HepG2 (cell line): ENCODE measurements at regions not wholly inside any gene's neighbourhood (a gene's known extent, or its start where the extent isn't known, plus 50 kb on each side); places are given as distances from the start of the nearest gene placed in this dataset.

Source experiments
- ATAC-seq: fragments of 200-7000 bp; cut with Tn5 transposase; 3 replicates; pipeline ENCODE4 v1.9.1; 2020; ENCODE audit warnings: mild to moderate bottlenecking, moderate library complexity
- BruUV-seq: library from RNA; stranded (reverse); fragments of 400-500 nt; replicated peaks from 2 replicates; lab custom pipeline; 2021; lab: Mats Ljungman, UMichigan
- CTCF ChIA-PET: fragments of 300-600 bp; formaldehyde crosslinking; extraction: SDS; loops from one replicate; lab custom pipeline; 2021; ENCODE audit warnings: low total read pairs, inconsistent platforms, low intra/inter-chr PET ratio; lab: Yijun Ruan, JAX
- POLR2A ChIA-PET: fragments of 350-600 bp; sonication (Branson Sonifier 250); formaldehyde crosslinking; loops from one replicate; lab custom pipeline; 2020; ENCODE audit warnings: antibody characterized with exemption, inconsistent platforms; lab: Yijun Ruan, JAX
- DNase-seq: peaks from one replicate; pipeline ENCODE4 v3.0.0-alpha.2; 2015; ENCODE audit warnings: low spot score
- FAIRE-seq: peaks from 3 replicates; lab custom pipeline; 2011; peaks lifted over from hg19 to GRCh38; lab: Jason Lieb, UNC
- H2AFZ ChIP-seq: one replicate; pipeline ENCODE4 v1.6.1; 2011; ENCODE audit warnings: low read length, inconsistent platforms
- H3K27ac ChIP-seq: fragments of 300-600 bp; 3 replicates; pipeline ENCODE4 v1.8.0; 2011; ENCODE audit warnings: mixed run types, mild to moderate bottlenecking, mixed read lengths, low read length, inconsistent platforms; ENCODE audit not compliant: insufficient read depth; ENCODE audit errors: extremely low read length
- H3K27me3 ChIP-seq, 2 experiments: fragments of 200-600 bp in 1 of 2; 2 replicates in 1 of 2; 3 replicates in 1 of 2; pipeline versions ENCODE4 v1.6.0 to v1.8.0; 2011; ENCODE audit warnings: low read length in 2 of 2, mild to moderate bottlenecking in 2 of 2, moderate library complexity in 2 of 2, inconsistent platforms in 1 of 2; ENCODE audit not compliant: insufficient read depth in 2 of 2, control insufficient read depth in 1 of 2
- H3K36me3 ChIP-seq, 2 experiments: fragments of 200-600 bp in 1 of 2; replicated peaks in 1 of 2; 2 replicates in 1 of 2; 3 replicates in 1 of 2; pipeline versions ENCODE4 v1.5.1 to v1.8.0; 2011; ENCODE audit warnings: low read length in 2 of 2, inconsistent platforms in 1 of 2; ENCODE audit not compliant: insufficient read depth in 2 of 2, control insufficient read depth in 1 of 2
- H3K4me1 ChIP-seq: 2 replicates; pipeline ENCODE4 v1.5.1; 2012; ENCODE audit warnings: low read length, inconsistent platforms; ENCODE audit not compliant: insufficient read depth
- H3K4me2 ChIP-seq: 2 replicates; pipeline ENCODE4 v1.6.0; 2011; ENCODE audit warnings: low read depth, low read length, inconsistent platforms
- H3K4me3 ChIP-seq, 3 experiments: fragments of 200-600 bp in 1 of 3; sonication (generic), shearing (Covaris generic) in 1 of 3; replicated peaks in 1 of 3; 2 replicates each; pipeline ENCODE4 v1.5.1; 2011 to 2016; ENCODE audit warnings: low read length in 3 of 3, inconsistent platforms in 2 of 3, low read depth in 2 of 3, mild to moderate bottlenecking in 2 of 3, control low read depth in 1 of 3, mixed read lengths in 1 of 3; ENCODE audit not compliant: insufficient read depth in 1 of 3
- H3K79me2 ChIP-seq: one replicate; pipeline ENCODE4 v1.6.1; 2011; ENCODE audit warnings: low read length, inconsistent platforms; ENCODE audit not compliant: insufficient read depth
- H3K9ac ChIP-seq: 2 replicates; pipeline ENCODE4 v1.6.0; 2011; ENCODE audit warnings: mild to moderate bottlenecking, low read depth, low read length, inconsistent platforms; ENCODE audit not compliant: insufficient read depth
- H3K9me3 ChIP-seq: 2 replicates; pipeline ENCODE4 v1.5.1; 2012; ENCODE audit warnings: mild to moderate bottlenecking, low read length
- H4K20me1 ChIP-seq: 2 replicates; pipeline ENCODE4 v1.6.0; 2011; ENCODE audit warnings: inconsistent platforms, mild to moderate bottlenecking, low read length, moderate library complexity; ENCODE audit not compliant: insufficient read depth
- DNMT3B ChIP-seq: conservative IDR thresholded peaks from 2 replicates; pipeline ENCODE4 v1.6.1; 2016; ENCODE audit warnings: missing biosample characterization, control low read depth
- HNRNPH1 ChIP-seq: fragments of 200-400 bp; formaldehyde crosslinking; optimal IDR thresholded peaks from 2 replicates; pipeline ENCODE3; 2017; ENCODE audit warnings: mild to moderate bottlenecking, low read depth, low read length
- PHF8 ChIP-seq: sonication (generic); formaldehyde crosslinking; IDR thresholded peaks from 2 replicates; pipeline ENCODE4 v1.5.0; 2020; ENCODE audit warnings: missing genetic modification reagents
- TEF ChIP-seq: sonication (generic); formaldehyde crosslinking; IDR thresholded peaks from 2 replicates; pipeline ENCODE4 v1.5.0; 2020; ENCODE audit warnings: missing genetic modification reagents
- ZBTB44 ChIP-seq: sonication (generic); formaldehyde crosslinking; IDR thresholded peaks from 2 replicates; pipeline ENCODE4 v1.4.0; 2020; ENCODE audit warnings: missing genetic modification reagents
- ZFP41 ChIP-seq: sonication (generic); formaldehyde crosslinking; IDR thresholded peaks from 2 replicates; pipeline ENCODE4 v1.4.0; 2020; ENCODE audit warnings: mild to moderate bottlenecking, missing genetic modification reagents, borderline replicate concordance
- ZNF501 ChIP-seq: sonication (generic); formaldehyde crosslinking; IDR thresholded peaks from 2 replicates; pipeline ENCODE4 v1.5.1; 2020; ENCODE audit warnings: mild to moderate bottlenecking, moderate library complexity, missing genetic modification reagents
- ZNF550 ChIP-seq: sonication (generic); formaldehyde crosslinking; IDR thresholded peaks from 2 replicates; pipeline ENCODE4 v1.4.0; 2020; ENCODE audit warnings: mild to moderate bottlenecking, missing genetic modification reagents, borderline replicate concordance
- WGBS: methylation state at CpG from one replicate; pipeline ENCODE4 v1.1.6; 2017; ENCODE audit warnings: low lambda C conversion rate; 5-methylcytosine and 5-hydroxymethylcytosine counted together
- in situ Hi-C: cut with HindIII; loops from 2 replicates; pipeline ENCODE4 v1.10.0; 2017; ENCODE audit warnings: low pct_unique_long_range_greater_than_20kb; ENCODE audit not compliant: extremely low pct_ligation_motif_present
- intact Hi-C: fragments of 100-400 bp; cut with micrococcal nuclease; formaldehyde crosslinking; loops from one replicate; pipeline ENCODE4 v1.10.0; 2022; ENCODE audit not compliant: unreplicated experiment

- no peaks in the 10 kb centered on the region for H3K79me2 ChIP-seq
- POLR2A ChIA-PET = no interaction called here
- TF ChIP-seq ZFP41 (CRISPR knock-in tag) (no peak), DNMT3B (CRISPR knock-in tag) (no peak), ZNF501 (CRISPR knock-in tag) (no peak), TEF (no peak), ZBTB44 (CRISPR knock-in tag) (no peak), ZNF550 (CRISPR knock-in tag) (no peak), PHF8 (CRISPR knock-in tag) (no peak), HNRNPH1 (no peak)
- H3K27ac ChIP-seq = no peak overlapping the region
- FAIRE-seq (no peak), DNase-seq (no peak), ATAC-seq (no peak)
- peaks cover 84% of the 10 kb centered on the region for H3K9me3 ChIP-seq
- no peaks in the 10 kb centered on the region for H3K4me1 ChIP-seq
- CTCF ChIA-PET = no interaction called here
- H3K36me3 ChIP-seq = no peaks in the 10 kb centered on the region
- in situ Hi-C loops = no loop called here
- H3K27me3 ChIP-seq = no peaks in the 10 kb centered on the region
- 15% methylated on average over 5 of the region's 5 CpGs for WGBS
- H4K20me1 ChIP-seq = no peaks in the 10 kb centered on the region
- H3K4me3 ChIP-seq = no peak overlapping the region
- no peak overlapping the region for H3K4me2 ChIP-seq
- BruUV-seq = no TSS peak
- intact Hi-C loops = no loop called here
- H3K9ac ChIP-seq = no peak overlapping the region
- no peak overlapping the region for H2AFZ ChIP-seq
Measured at GRCh38 chr18:56019908-56020307, 431.9 kb upstream of the TCF4 start.
